ENCODE measurements at regions not wholly inside any gene's neighbourhood (a gene's known extent, or its start where the extent isn't known, plus 50 kb on each side); places are given as distances from the start of the nearest gene placed in this dataset.

GRCh38 chr12:90899456-90900182 is 55.4 kb downstream of the CCER1 start:
- DNase-seq: no peak

GRCh38 chr12:90897986-90898385 is 57.0 kb downstream of the CCER1 start:
- no peak for DNase-seq

GRCh38 chr12:90897316-90897715 is 57.7 kb downstream of the CCER1 start:
- no peak for DNase-seq

GRCh38 chr12:90896821-90897220 is 58.2 kb downstream of the CCER1 start:
- DNase-seq: no peak

GRCh38 chr12:90896164-90896563 is 58.8 kb downstream of the CCER1 start:
- peak; percentile 83 for DNase-seq

- DNase-seq: no peak
These were observed 66.7 kb downstream of the CCER1 start for GRCh38 chr12:90888316-90888715.

GRCh38 chr12:90883456-90883855 is 71.5 kb downstream of the CCER1 start:
- no peak for DNase-seq

- peak; percentile 16 for DNase-seq
These were observed 83.3 kb downstream of the CCER1 start for GRCh38 chr12:90871726-90872096.

- DNase-seq: no peak
These were observed 83.8 kb downstream of the CCER1 start for GRCh38 chr12:90870971-90871725.

GRCh38 chr12:90868626-90869025 is 86.3 kb downstream of the CCER1 start:
- no peak for DNase-seq

- no peak for DNase-seq
These were observed 95.4 kb downstream of the CCER1 start for GRCh38 chr12:90859591-90859990.

GRCh38 chr12:90858252-90858651 is 96.7 kb downstream of the CCER1 start:
- DNase-seq: no peak

GRCh38 chr12:90855534-90855933 is 99.4 kb downstream of the CCER1 start:
- DNase-seq: no peak

GRCh38 chr12:90854136-90854689 is 100.8 kb downstream of the CCER1 start:
- no peak for DNase-seq

- DNase-seq: no peak
These were observed 102.9 kb downstream of the CCER1 start for GRCh38 chr12:90851800-90852718.

- DNase-seq: no peak
These were observed 112.5 kb downstream of the CCER1 start for GRCh38 chr12:90842477-90842876.

- no peak for DNase-seq
These were observed 113.6 kb downstream of the CCER1 start for GRCh38 chr12:90841336-90841735.

GRCh38 chr12:90839346-90839745 is 115.6 kb downstream of the CCER1 start:
- no peak for DNase-seq

- DNase-seq: no peak
These were observed 118.3 kb downstream of the CCER1 start for GRCh38 chr12:90836689-90837088.

GRCh38 chr12:90833228-90833627 is 121.7 kb downstream of the CCER1 start:
- DNase-seq: no peak

GRCh38 chr12:90832427-90832826 is 122.5 kb downstream of the CCER1 start:
- DNase-seq: no peak

- DNase-seq: no peak
These were observed 123.3 kb downstream of the CCER1 start for GRCh38 chr12:90831712-90832111.

- no peak for DNase-seq
These were observed 125.9 kb downstream of the CCER1 start for GRCh38 chr12:90829044-90829443.
